ENCODE measurements at regions not wholly inside any gene's neighbourhood (a gene's known extent, or its start where the extent isn't known, plus 50 kb on each side); places are given as distances from the start of the nearest gene placed in this dataset.

DNA sequence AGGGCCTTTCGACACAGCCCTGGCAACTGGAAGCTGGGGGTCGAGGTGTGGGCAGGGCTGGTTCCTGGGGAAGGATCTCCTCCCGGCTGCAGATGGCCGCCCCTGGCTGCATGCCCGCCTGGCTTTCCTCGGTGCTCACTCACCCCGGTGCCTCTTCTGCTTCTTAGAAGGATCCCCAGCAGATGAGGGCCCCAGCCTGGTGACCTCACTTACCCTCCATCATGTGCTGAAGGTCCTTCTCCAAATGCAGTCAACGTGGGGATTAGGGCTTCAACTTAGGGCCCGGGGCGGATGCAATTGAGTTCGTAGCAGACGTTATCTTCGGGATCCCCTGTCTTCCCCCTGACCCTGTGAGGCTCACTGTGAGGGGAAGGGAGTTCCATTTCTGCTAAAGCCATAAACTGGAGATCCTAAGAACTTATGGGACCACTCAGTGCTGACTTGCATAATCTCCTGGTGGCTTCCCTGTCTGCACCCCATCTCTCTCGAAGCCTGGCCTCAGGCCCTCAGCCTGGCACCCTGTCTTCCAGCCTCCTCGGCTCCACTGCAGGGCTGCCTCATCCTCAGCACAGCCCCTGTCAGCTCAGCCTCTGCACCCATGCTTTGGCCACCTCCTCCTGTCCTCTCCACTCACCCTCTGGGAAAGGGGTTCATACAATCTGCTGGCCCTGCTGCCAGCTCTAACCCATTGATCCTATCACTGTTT lies 92.6 kb downstream of the THBS2 start:
- H3K4me1 ChIP-seq (ENCODE audit: insufficient read depth, insufficient read length): no peaks in the 10 kb centered on the region
- DNase-seq (ENCODE audit: low read depth, low spot score): no peak
- H3K4me3 ChIP-seq (ENCODE audit: insufficient read length, low read depth): no peak overlapping the region
- H3K9ac ChIP-seq (ENCODE audit: insufficient read length, low read depth): no peak overlapping the region
- H3K36me3 ChIP-seq (ENCODE audit: insufficient read depth, insufficient read length, low read length): no peaks in the 10 kb centered on the region
- TF ChIP-seq YY1 (IDR thresholded peaks at IDR 0.05; ENCODE audit: insufficient read depth, insufficient read length) (no peak), SUZ12 (IDR thresholded peaks at IDR 0.05; ENCODE audit: extremely low read depth, insufficient read depth, insufficient read length) (no peak), ZNF274 (IDR thresholded peaks at IDR 0.05; ENCODE audit: low read depth, low read length) (no peak)
- no peaks in the 10 kb centered on the region for H3K27me3 ChIP-seq (ENCODE audit: insufficient read depth, insufficient read length)
- H3K9me3 ChIP-seq (ENCODE audit: insufficient read depth, low read length): no peaks in the 10 kb centered on the region

DNA sequence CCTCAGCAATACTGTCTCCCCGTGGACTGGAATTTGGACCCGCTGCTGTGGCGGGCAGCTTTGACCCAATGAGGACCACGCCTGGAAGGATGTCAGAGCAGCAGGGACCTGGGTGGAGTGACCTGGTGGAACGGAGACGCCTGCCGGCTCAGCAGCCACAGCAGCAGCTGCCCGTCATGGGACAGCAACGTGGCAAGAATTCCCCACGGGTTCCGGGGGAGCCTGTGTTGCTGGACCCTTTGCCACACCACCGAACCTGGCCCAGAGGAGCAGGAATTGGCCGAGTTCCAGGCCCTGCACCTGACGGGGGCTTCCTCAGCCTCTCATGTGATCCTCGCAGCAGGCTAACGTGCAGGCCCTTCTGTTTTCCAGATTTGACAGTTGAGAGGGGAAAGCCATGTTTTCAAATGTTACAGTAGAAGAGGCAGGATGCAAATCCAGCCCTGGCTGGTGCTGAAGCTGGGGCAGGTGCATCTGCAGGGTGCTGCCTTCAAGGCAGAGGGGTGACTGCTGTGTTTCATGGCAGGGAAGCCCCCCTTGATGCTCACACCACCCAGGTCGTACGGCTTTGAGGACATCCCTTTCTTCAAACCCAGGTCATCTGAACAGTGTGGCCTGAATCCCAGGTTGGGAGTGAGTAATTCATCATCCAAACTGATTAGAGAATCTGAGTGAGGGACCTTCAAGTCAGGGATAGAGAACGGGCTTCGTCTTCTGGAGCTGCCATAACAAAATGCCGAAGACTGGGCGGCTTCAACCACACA lies 93.4 kb downstream of the THBS2 start:
- no peak overlapping the region for H3K9ac ChIP-seq (ENCODE audit: insufficient read length, low read depth)
- no peaks in the 10 kb centered on the region for H3K27me3 ChIP-seq (ENCODE audit: insufficient read depth, insufficient read length)
- no peaks in the 10 kb centered on the region for H3K36me3 ChIP-seq (ENCODE audit: insufficient read depth, insufficient read length, low read length)
- DNase-seq (ENCODE audit: low read depth, low spot score): no peak
- H3K4me3 ChIP-seq (ENCODE audit: insufficient read length, low read depth): no peak overlapping the region
- TF ChIP-seq SUZ12 (IDR thresholded peaks at IDR 0.05; ENCODE audit: extremely low read depth, insufficient read depth, insufficient read length): no peak
- TF ChIP-seq ZNF274 (IDR thresholded peaks at IDR 0.05; ENCODE audit: low read depth, low read length): no peak
- no peak for TF ChIP-seq YY1 (IDR thresholded peaks at IDR 0.05; ENCODE audit: insufficient read depth, insufficient read length)
- no peaks in the 10 kb centered on the region for H3K4me1 ChIP-seq (ENCODE audit: insufficient read depth, insufficient read length)
- no peaks in the 10 kb centered on the region for H3K9me3 ChIP-seq (ENCODE audit: insufficient read depth, low read length)

DNA sequence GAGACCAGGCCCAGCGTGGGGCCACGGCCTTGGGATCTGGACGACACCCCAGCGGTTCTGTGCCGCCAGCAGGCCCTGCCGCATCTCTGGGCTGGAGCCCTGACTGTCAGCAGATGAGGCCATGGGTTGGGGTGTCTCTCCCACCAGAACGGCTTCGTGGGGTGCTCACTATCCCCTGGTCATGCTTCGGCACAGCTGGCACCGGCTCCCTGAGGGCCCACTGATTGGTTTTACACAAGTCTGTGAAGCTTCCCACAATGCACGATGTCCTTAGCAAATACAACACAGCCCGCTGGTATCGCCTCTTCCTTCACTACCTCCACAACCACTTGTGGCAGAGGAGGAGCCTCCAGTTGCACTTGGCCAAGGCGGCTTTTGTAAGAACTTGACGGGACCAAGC lies 94.3 kb downstream of the THBS2 start:
- Histone ChIP-seq H3K9me3 (ENCODE audit: insufficient read depth, low read length) (no peaks in the 10 kb centered on the region), H3K4me3 (ENCODE audit: insufficient read length, low read depth) (no peak overlapping the region), H3K27me3 (ENCODE audit: insufficient read depth, insufficient read length) (no peaks in the 10 kb centered on the region), H3K9ac (ENCODE audit: insufficient read length, low read depth) (no peak overlapping the region), H3K36me3 (ENCODE audit: insufficient read depth, insufficient read length, low read length) (no peaks in the 10 kb centered on the region), H3K4me1 (ENCODE audit: insufficient read depth, insufficient read length) (no peaks in the 10 kb centered on the region)
- DNase-seq (ENCODE audit: low read depth, low spot score): no peak
- no peak for TF ChIP-seq SUZ12 (IDR thresholded peaks at IDR 0.05; ENCODE audit: extremely low read depth, insufficient read depth, insufficient read length)
- no peak for TF ChIP-seq ZNF274 (IDR thresholded peaks at IDR 0.05; ENCODE audit: low read depth, low read length)
- no peak for TF ChIP-seq YY1 (IDR thresholded peaks at IDR 0.05; ENCODE audit: insufficient read depth, insufficient read length)

DNA sequence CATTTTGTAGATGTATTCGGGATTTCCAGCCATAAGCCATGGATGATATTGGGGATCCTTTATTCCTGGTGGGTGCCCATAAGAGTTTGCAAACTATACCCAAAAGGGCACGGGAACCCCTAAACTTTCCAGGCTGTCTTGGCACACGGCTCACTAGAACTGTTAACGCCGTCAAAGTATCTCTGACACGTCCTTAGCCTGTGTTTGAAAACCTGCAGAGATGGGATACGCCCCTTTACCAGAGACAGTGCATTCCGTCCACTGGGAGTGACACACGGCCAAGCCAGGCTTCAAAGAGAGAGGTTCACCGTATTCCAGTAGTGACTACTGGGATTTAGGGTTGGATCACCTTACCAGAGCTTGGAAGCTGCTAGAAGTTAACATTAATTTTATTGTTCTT lies 95.0 kb downstream of the THBS2 start:
- H3K4me1 ChIP-seq (ENCODE audit: insufficient read depth, insufficient read length): no peaks in the 10 kb centered on the region
- no peaks in the 10 kb centered on the region for H3K9me3 ChIP-seq (ENCODE audit: insufficient read depth, low read length)
- TF ChIP-seq YY1 (IDR thresholded peaks at IDR 0.05; ENCODE audit: insufficient read depth, insufficient read length) (no peak), SUZ12 (IDR thresholded peaks at IDR 0.05; ENCODE audit: extremely low read depth, insufficient read depth, insufficient read length) (no peak), ZNF274 (IDR thresholded peaks at IDR 0.05; ENCODE audit: low read depth, low read length) (no peak)
- H3K36me3 ChIP-seq (ENCODE audit: insufficient read depth, insufficient read length, low read length): no peaks in the 10 kb centered on the region
- DNase-seq (ENCODE audit: low read depth, low spot score): no peak
- H3K4me3 ChIP-seq (ENCODE audit: insufficient read length, low read depth): no peak overlapping the region
- H3K27me3 ChIP-seq (ENCODE audit: insufficient read depth, insufficient read length): no peaks in the 10 kb centered on the region
- no peak overlapping the region for H3K9ac ChIP-seq (ENCODE audit: insufficient read length, low read depth)

DNA sequence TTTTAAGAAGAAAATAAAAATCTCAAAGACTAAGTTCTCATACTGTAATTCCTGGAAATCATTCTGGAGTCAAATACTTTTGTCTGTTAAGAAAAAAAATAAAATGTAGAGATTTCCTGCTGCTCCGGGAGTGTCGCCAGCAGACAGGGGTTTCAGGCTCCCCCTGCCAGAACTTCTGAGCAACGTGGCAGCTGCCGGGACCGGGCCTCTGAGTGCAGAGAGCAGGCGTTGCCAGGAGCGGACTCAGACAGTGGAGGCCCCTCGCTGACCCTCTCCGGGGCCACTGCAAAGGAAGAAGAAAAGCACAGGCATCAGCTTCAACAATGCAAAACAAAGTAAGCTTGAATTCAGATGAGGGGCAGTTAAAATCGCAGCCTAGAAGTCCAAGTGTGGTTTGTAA lies 95.5 kb downstream of the THBS2 start:
- no peaks in the 10 kb centered on the region for H3K27me3 ChIP-seq (ENCODE audit: insufficient read depth, insufficient read length)
- no peaks in the 10 kb centered on the region for H3K36me3 ChIP-seq (ENCODE audit: insufficient read depth, insufficient read length, low read length)
- no peaks in the 10 kb centered on the region for H3K4me1 ChIP-seq (ENCODE audit: insufficient read depth, insufficient read length)
- DNase-seq (ENCODE audit: low read depth, low spot score): no peak
- no peaks in the 10 kb centered on the region for H3K9me3 ChIP-seq (ENCODE audit: insufficient read depth, low read length)
- H3K9ac ChIP-seq (ENCODE audit: insufficient read length, low read depth): no peak overlapping the region
- no peak overlapping the region for H3K4me3 ChIP-seq (ENCODE audit: insufficient read length, low read depth)
- no peak for TF ChIP-seq SUZ12 (IDR thresholded peaks at IDR 0.05; ENCODE audit: extremely low read depth, insufficient read depth, insufficient read length)
- no peak for TF ChIP-seq YY1 (IDR thresholded peaks at IDR 0.05; ENCODE audit: insufficient read depth, insufficient read length)
- no peak for TF ChIP-seq ZNF274 (IDR thresholded peaks at IDR 0.05; ENCODE audit: low read depth, low read length)

DNA sequence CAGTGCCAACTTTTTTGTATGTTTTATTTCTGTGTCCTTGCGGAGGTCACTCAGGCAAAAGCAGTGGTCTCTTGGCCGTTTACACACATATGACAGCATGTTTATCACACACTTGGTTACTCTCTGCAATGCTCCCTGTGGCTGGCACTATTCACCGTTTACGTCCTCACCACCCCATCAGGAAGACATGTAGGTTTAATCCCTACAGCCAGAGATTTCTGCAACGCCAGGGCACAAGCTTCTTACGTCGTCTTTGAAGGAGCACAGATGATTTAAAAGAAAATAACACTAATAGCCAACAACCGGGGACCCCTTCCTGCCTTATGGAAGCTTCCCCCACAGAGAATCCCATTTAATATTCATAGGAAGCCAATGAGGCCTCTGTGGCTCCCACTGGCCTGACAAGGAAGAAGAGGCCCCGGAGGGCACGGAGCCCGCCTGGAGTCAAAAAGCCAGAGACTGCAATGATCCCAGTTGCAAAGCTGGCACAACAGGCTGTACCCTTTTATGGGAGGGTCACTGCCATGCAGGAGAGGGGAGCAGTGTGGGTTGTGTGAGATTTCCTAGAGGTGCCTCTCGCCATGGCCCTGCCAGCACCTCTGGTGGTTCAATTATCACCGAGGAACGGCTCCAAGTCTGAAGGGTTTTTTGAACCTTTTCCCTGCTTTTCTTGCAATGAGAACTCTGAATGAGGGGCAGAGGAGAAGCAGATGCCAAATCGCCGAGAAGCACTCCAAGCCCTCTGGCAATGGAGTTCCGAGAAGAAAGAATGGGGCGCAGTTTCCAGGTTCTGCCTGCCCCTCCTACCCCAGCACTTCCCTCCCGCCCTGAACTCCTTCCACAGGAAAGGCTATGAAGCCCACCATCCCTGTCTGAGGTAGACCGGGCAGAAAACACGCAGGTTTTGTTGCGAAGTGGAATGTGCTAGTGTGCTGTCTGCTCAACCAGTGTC lies 96.2 kb downstream of the THBS2 start:
- TF ChIP-seq YY1 (IDR thresholded peaks at IDR 0.05; ENCODE audit: insufficient read depth, insufficient read length) (no peak), SUZ12 (IDR thresholded peaks at IDR 0.05; ENCODE audit: extremely low read depth, insufficient read depth, insufficient read length) (no peak), ZNF274 (IDR thresholded peaks at IDR 0.05; ENCODE audit: low read depth, low read length) (no peak)
- Histone ChIP-seq H3K4me1 (ENCODE audit: insufficient read depth, insufficient read length) (no peaks in the 10 kb centered on the region), H3K9ac (ENCODE audit: insufficient read length, low read depth) (no peak overlapping the region), H3K4me3 (ENCODE audit: insufficient read length, low read depth) (no peak overlapping the region), H3K9me3 (ENCODE audit: insufficient read depth, low read length) (no peaks in the 10 kb centered on the region), H3K27me3 (ENCODE audit: insufficient read depth, insufficient read length) (no peaks in the 10 kb centered on the region), H3K36me3 (ENCODE audit: insufficient read depth, insufficient read length, low read length) (no peaks in the 10 kb centered on the region)
- DNase-seq (ENCODE audit: low read depth, low spot score): no peak
